Osteoblast (primary cell): ENCODE measurements at regions not wholly inside any gene's neighbourhood (a gene's known extent, or its start where the extent isn't known, plus 50 kb on each side); places are given as distances from the start of the nearest gene placed in this dataset.
A peak's percentile ranks its signal among the peaks of the same experiment; 100 is the strongest.

Experiments used
- DNase-seq: peaks from one replicate; pipeline ENCODE4 v3.0.0; 2011; ENCODE audit warnings: low spot score, mixed read lengths; ENCODE audit not compliant: insufficient read length; ENCODE audit errors: missing footprints
- H2AFZ ChIP-seq: 2 replicates; pipeline ENCODE4 v1.6.0; 2011; ENCODE audit warnings: mild to moderate bottlenecking, low read length
- H3K27ac ChIP-seq: 2 replicates; pipeline ENCODE4 v1.5.1; 2011; ENCODE audit warnings: mild to moderate bottlenecking, low read depth, low read length, moderate library complexity
- H3K27me3 ChIP-seq: 2 replicates; pipeline ENCODE4 v1.6.0; 2012; ENCODE audit warnings: mild to moderate bottlenecking, control low read depth, inconsistent platforms, low read length, moderate library complexity; ENCODE audit not compliant: insufficient read depth
- H3K36me3 ChIP-seq: 2 replicates; pipeline ENCODE4 v1.5.1; 2011; ENCODE audit warnings: mild to moderate bottlenecking, low read length, control low read depth, moderate library complexity; ENCODE audit not compliant: insufficient read depth
- H3K4me1 ChIP-seq: 2 replicates; pipeline ENCODE4 v1.5.1; 2011; ENCODE audit warnings: mild to moderate bottlenecking, low read length, control low read depth, moderate library complexity; ENCODE audit not compliant: insufficient read depth
- H3K4me2 ChIP-seq: 2 replicates; pipeline ENCODE4 v1.6.0; 2011; ENCODE audit warnings: mild to moderate bottlenecking, low read length; ENCODE audit not compliant: insufficient read depth
- H3K4me3 ChIP-seq: fragments of 200-600 bp; sonication (generic); 3 replicates; pipeline ENCODE4 v1.5.1; 2012; ENCODE audit warnings: mild to moderate bottlenecking, low read length, inconsistent platforms; ENCODE audit not compliant: insufficient read depth
- H3K79me2 ChIP-seq: 2 replicates; pipeline ENCODE4 v1.6.0; 2012; ENCODE audit warnings: mild to moderate bottlenecking, low read length, control low read depth, inconsistent platforms; ENCODE audit not compliant: insufficient read depth
- H3K9me3 ChIP-seq: 2 replicates; pipeline ENCODE4 v1.5.1; 2011; ENCODE audit warnings: low read depth, low read length, control low read depth
- H4K20me1 ChIP-seq: 2 replicates; pipeline ENCODE4 v1.6.0; 2012; ENCODE audit warnings: mild to moderate bottlenecking, low read length, control low read depth; ENCODE audit not compliant: insufficient read depth
- TF ChIP-seq, protein P1 (sequence below): IDR thresholded peaks from 2 replicates; pipeline ENCODE4 v1.5.1; 2011; ENCODE audit warnings: mild to moderate bottlenecking, low read depth, low read length, moderate library complexity; ENCODE audit errors: extremely low read depth

GRCh38 chrX:1094566-1095333, 117.7 kb downstream of the CRLF2 start:
- H3K27me3 ChIP-seq: no peaks in the 10 kb centered on the region
- DNase-seq: no peak

DNA sequence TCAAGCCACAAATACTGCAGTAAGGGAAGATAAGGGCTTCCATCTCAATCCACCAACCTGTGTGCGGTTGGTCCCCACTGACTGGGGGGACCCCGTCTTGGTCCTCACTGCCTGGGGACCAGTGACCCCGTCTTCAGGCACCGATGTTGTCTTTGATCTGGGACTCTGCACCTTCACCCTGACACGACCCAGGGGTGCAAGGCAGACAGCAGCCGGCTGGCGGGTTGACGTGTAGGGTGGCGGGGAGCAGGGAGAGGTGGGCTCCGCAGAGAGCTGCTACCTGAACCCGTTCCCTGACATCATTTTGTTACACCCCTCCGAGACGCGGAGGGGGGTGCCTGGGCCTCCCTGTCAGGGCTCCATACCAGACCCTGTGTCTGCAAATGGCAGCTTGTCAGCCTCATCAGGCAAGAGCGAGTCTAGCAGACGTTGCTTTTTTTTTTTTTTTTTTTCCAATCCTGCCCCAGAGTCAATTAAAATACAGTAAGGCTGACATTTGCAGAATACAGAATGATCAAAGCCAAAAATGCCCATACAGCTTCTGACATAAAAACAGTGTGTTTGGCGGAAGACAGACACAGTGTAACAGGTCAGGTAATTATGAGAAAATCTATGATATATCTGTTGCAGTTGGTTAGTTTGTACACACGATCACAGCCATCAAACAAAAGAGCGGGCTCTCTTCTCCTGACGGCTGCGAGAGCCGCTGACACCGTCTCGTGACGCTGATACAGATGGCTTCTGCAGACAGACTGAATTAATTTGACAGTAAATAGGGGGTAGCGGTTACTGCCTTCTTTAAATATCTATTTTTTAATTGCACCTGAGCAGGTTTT, 118.6 kb downstream of the CRLF2 start:
- DNase-seq: no peak
- no peak overlapping the region for H3K4me3 ChIP-seq
- no peak overlapping the region for H2AFZ ChIP-seq
- no peaks in the 10 kb centered on the region for H3K4me1 ChIP-seq
- H4K20me1 ChIP-seq: no peaks in the 10 kb centered on the region
- H3K36me3 ChIP-seq: no peaks in the 10 kb centered on the region
- TF ChIP-seq, protein P1, sequence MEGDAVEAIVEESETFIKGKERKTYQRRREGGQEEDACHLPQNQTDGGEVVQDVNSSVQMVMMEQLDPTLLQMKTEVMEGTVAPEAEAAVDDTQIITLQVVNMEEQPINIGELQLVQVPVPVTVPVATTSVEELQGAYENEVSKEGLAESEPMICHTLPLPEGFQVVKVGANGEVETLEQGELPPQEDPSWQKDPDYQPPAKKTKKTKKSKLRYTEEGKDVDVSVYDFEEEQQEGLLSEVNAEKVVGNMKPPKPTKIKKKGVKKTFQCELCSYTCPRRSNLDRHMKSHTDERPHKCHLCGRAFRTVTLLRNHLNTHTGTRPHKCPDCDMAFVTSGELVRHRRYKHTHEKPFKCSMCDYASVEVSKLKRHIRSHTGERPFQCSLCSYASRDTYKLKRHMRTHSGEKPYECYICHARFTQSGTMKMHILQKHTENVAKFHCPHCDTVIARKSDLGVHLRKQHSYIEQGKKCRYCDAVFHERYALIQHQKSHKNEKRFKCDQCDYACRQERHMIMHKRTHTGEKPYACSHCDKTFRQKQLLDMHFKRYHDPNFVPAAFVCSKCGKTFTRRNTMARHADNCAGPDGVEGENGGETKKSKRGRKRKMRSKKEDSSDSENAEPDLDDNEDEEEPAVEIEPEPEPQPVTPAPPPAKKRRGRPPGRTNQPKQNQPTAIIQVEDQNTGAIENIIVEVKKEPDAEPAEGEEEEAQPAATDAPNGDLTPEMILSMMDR: no peak
- peaks cover 6% of the 10 kb centered on the region for H3K9me3 ChIP-seq
- H3K27me3 ChIP-seq: no peaks in the 10 kb centered on the region
- H3K4me2 ChIP-seq: no peak overlapping the region
- H3K27ac ChIP-seq: no peak overlapping the region
- no peaks in the 10 kb centered on the region for H3K79me2 ChIP-seq

More at GRCh38 chrX:1094566-1095333, 117.7 kb downstream of the CRLF2 start:
- no peak overlapping the region for H2AFZ ChIP-seq
- H3K4me1 ChIP-seq: no peaks in the 10 kb centered on the region
- no peak overlapping the region for H3K27ac ChIP-seq
- no peaks in the 10 kb centered on the region for H3K36me3 ChIP-seq
- TF ChIP-seq, protein P1: no peak
- H3K4me2 ChIP-seq: no peak overlapping the region
- H3K4me3 ChIP-seq: no peak overlapping the region
- H3K9me3 ChIP-seq: peaks cover 6% of the 10 kb centered on the region
- H4K20me1 ChIP-seq: no peaks in the 10 kb centered on the region
- H3K79me2 ChIP-seq: no peaks in the 10 kb centered on the region

DNA sequence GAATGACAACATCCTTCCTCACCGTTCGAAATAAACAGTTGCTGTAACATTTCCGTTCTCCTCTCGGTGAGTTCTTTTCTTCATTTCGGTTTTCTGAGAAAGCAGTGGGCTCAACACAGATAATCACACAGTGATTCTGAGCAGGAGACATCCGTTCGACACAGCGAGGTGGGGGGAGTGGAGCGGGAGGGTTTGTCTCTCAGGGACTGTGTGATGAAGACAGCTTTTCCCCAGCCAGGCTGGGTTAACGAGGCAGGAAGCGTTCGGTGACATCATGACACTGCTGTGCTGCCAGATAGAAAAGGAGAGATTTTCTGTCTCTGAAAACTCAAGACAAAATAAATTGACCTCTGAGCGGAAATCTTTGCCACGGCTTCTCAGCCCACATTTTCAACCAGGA, 119.3 kb downstream of the CRLF2 start:
- H3K27me3 ChIP-seq: no peaks in the 10 kb centered on the region
- TF ChIP-seq, protein P1: no peak
- no peak for DNase-seq
- H3K4me2 ChIP-seq: no peak overlapping the region
- peaks cover 6% of the 10 kb centered on the region for H3K9me3 ChIP-seq
- no peaks in the 10 kb centered on the region for H3K36me3 ChIP-seq
- H3K27ac ChIP-seq: no peak overlapping the region
- peak overlapping the region; percentile 47 for H2AFZ ChIP-seq
- H3K4me3 ChIP-seq: no peak overlapping the region
- no peaks in the 10 kb centered on the region for H3K4me1 ChIP-seq
- no peaks in the 10 kb centered on the region for H4K20me1 ChIP-seq
- H3K79me2 ChIP-seq: no peaks in the 10 kb centered on the region
